Stimulated activated naive CD8-positive, alpha-beta T cell treated with anti-CD3 and anti-CD28 coated beads, Interleukin-15, Interleukin-2, amounts not matched to agents 100 ng/mL and 50 ng/mL, for 24 hours (primary cell): ENCODE measurements at regions not wholly inside any gene's neighbourhood (a gene's known extent, or its start where the extent isn't known, plus 50 kb on each side); places are given as distances from the start of the nearest gene placed in this dataset.

Experiments used
- H3K27ac Mint-ChIP-seq: one replicate; pipeline ENCODE4 v1.8.0; 2021; ENCODE audit warnings: mild to moderate bottlenecking, mixed read lengths
- H3K27me3 Mint-ChIP-seq: one replicate; pipeline ENCODE4 v1.8.0; 2021; ENCODE audit warnings: mixed read lengths
- H3K36me3 Mint-ChIP-seq: one replicate; pipeline ENCODE4 v1.8.0; 2021; ENCODE audit warnings: low read depth, mixed read lengths
- H3K4me1 Mint-ChIP-seq: one replicate; pipeline ENCODE4 v1.8.0; 2021; ENCODE audit warnings: low read depth, mixed read lengths
- H3K4me3 Mint-ChIP-seq: one replicate; pipeline ENCODE4 v1.8.0; 2021; ENCODE audit warnings: mild to moderate bottlenecking, mixed read lengths
- H3K9me3 Mint-ChIP-seq: one replicate; pipeline ENCODE4 v1.8.0; 2021; ENCODE audit warnings: mixed read lengths

- H3K36me3 Mint-ChIP-seq: no peaks in the 10 kb centered on the region
- H3K4me3 Mint-ChIP-seq: no peak overlapping the region
- no peaks in the 10 kb centered on the region for H3K4me1 Mint-ChIP-seq
- H3K27me3 Mint-ChIP-seq: peaks cover 3% of the 10 kb centered on the region
- no peaks in the 10 kb centered on the region for H3K9me3 Mint-ChIP-seq
- H3K27ac Mint-ChIP-seq: no peak overlapping the region
Observed at GRCh38 chr7:86943447-86943846, 116.0 kb downstream of the ELAPOR2 start.

GRCh38 chr7:86942995-86943394 lies 116.5 kb downstream of the ELAPOR2 start:
- H3K4me1 Mint-ChIP-seq: no peaks in the 10 kb centered on the region
- H3K36me3 Mint-ChIP-seq: no peaks in the 10 kb centered on the region
- no peak overlapping the region for H3K4me3 Mint-ChIP-seq
- no peaks in the 10 kb centered on the region for H3K9me3 Mint-ChIP-seq
- no peak overlapping the region for H3K27ac Mint-ChIP-seq
- peaks cover 3% of the 10 kb centered on the region for H3K27me3 Mint-ChIP-seq

DNA sequence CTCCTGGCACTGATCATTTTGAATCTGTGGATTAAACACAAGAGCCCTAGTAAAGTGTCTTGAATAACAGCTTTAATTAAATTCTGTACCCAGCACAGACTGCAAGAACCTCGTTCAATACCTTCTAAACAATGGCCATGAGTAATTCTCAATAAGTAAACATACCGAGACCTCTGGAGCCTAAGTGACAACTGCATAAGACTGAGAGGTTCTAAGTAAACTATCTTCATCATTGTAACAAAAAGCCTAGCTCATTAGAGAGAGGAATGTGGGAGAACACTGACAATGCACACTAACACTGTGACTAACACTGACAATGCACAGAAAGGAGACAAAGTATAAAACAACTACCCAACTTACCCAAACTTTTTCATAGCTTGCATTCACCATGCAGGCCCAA lies 117.4 kb downstream of the ELAPOR2 start:
- Mint-ChIP-seq H3K9me3 (no peaks in the 10 kb centered on the region), H3K4me3 (no peak overlapping the region), H3K4me1 (no peaks in the 10 kb centered on the region), H3K36me3 (no peaks in the 10 kb centered on the region), H3K27ac (no peak overlapping the region), H3K27me3 (peaks cover 3% of the 10 kb centered on the region)

DNA sequence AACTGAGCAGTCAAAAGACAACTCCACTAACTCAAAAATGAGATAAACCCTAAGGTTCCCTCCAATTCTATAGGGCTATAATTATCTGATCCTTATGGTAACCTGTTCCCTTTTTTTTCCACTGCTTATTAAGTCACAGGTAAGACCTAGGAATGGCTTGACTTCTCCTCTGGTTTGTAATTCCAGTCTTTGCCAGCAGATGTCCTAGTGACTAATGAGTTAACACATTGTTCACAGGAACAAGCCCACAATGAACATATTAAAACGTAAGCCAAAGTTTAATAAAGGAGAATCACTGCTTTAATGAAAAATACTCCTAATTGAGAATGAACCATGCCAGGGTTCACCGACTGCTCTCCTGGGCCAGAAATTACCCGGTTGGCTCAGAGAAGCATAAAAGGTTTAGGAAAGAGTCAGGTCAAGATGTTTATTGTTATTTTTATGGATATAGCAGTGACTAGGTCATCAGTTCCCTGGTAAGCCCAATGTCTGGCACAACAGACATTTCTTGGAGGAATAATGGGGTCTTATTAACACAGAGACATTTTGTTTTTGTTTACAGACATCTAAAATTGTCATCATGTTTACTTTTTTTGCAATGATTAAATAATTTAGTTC lies 120.1 kb downstream of the ELAPOR2 start:
- no peaks in the 10 kb centered on the region for H3K9me3 Mint-ChIP-seq
- H3K4me3 Mint-ChIP-seq: no peak overlapping the region
- H3K27ac Mint-ChIP-seq: no peak overlapping the region

DNA sequence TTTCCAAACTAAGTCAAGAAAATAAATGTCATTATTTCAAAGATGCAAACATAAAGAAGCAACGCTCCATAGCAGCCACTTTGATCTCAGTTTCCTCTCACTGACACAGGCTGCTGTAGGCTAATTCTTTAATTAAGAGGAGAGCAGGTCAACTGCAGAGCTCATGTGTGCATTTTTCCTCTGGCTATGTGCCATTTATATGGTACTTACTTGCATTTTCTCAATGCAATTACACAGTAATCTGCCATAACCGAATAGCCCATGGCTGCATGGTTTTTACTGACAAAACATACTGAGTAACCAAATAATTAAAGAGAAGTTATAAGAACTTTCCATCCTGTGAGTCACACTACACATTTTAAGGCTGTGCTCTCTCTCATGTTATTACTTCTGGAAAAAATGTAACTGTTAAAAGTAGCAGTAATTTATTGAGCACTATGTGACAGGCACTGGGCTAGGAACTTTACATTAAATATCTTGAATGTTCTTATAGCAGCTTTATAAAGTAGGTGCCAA lies 122.0 kb downstream of the ELAPOR2 start:
- H3K4me1 Mint-ChIP-seq: no peaks in the 10 kb centered on the region
- H3K27ac Mint-ChIP-seq: no peak overlapping the region
- H3K36me3 Mint-ChIP-seq: no peaks in the 10 kb centered on the region
- H3K4me3 Mint-ChIP-seq: no peak overlapping the region
- H3K9me3 Mint-ChIP-seq: no peaks in the 10 kb centered on the region
- H3K27me3 Mint-ChIP-seq: no peaks in the 10 kb centered on the region

More for the DNA sequence above, 120.1 kb downstream of the ELAPOR2 start:
- Mint-ChIP-seq H3K4me1 (no peaks in the 10 kb centered on the region), H3K27me3 (peaks cover 3% of the 10 kb centered on the region), H3K36me3 (no peaks in the 10 kb centered on the region)

DNA sequence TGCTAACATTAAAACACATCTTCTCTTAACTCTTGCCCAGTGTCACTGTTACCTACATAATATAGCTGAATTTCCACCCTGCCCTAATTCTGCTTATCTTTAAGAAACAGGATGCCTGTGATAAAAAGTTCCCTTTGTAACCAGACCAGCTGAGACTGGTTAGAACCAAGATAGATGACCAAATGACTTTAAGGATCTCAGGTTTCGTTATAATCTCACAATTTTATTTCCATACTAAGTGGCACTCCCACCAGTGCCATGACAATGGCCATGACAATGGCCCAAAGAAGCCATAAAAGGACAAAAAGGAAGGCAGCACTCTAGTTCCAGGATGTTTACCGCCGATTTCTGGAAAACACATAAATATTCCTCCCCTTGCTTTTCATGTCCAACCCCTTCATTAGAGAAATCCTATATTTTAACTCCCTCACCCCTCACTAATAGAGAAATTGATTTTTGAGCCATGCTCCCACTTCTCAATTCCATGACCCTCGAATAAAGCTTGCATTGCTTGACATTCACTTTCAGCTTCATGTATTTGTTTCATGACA lies 126.1 kb downstream of the ELAPOR2 start:
- Mint-ChIP-seq H3K4me1 (peaks cover 17% of the 10 kb centered on the region), H3K27ac (no peak overlapping the region), H3K36me3 (no peaks in the 10 kb centered on the region), H3K9me3 (no peaks in the 10 kb centered on the region), H3K27me3 (no peaks in the 10 kb centered on the region), H3K4me3 (no peak overlapping the region)

DNA sequence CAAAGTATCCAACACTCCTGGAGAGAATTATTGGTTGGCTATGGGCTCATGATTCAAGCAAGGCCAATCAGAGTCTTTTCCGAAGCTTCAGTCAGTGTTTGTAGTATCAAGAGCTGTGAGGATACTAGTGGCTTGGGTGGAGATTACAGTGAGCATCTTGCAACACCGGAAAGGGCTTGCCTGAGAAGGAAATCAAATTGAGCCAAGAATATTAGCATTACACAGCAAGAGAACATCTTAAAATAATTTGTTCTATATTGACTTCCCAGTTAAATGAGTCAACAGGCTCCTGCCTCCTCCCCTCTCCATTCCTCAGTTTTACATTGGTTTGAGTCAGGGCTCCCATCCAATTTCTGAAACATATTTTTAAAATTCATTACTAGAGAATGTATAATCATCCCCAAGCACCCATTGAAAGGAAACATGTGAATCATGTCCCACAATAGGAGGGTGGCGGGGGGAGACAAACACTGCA lies 127.4 kb downstream of the ELAPOR2 start:
- Mint-ChIP-seq H3K36me3 (no peaks in the 10 kb centered on the region), H3K27ac (no peak overlapping the region), H3K4me1 (peaks cover 17% of the 10 kb centered on the region), H3K27me3 (peaks cover 4% of the 10 kb centered on the region), H3K4me3 (no peak overlapping the region), H3K9me3 (no peaks in the 10 kb centered on the region)

DNA sequence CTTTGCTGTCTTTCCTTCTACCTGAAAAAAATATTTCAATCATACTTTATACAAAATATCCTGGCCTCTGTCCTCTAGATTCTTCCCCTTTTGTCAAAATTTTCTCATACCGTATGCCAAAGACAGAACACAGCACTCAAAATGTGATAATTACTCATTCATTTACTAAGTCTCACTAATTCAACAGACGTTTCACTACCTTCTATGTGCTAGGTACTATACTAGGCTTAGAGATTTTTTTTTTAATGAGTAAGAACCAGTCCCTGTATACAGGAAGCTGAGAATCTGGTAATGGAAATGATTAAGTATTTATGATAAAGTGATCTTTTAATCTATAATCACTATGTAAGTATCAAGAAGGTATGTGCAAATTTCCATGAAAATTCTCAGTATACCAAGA lies 128.0 kb downstream of the ELAPOR2 start:
- H3K9me3 Mint-ChIP-seq: no peaks in the 10 kb centered on the region
- H3K27ac Mint-ChIP-seq: peak overlapping the region; percentile 0
- peaks cover 17% of the 10 kb centered on the region for H3K4me1 Mint-ChIP-seq
- H3K36me3 Mint-ChIP-seq: no peaks in the 10 kb centered on the region
- H3K4me3 Mint-ChIP-seq: no peak overlapping the region
- peaks cover 4% of the 10 kb centered on the region for H3K27me3 Mint-ChIP-seq

DNA sequence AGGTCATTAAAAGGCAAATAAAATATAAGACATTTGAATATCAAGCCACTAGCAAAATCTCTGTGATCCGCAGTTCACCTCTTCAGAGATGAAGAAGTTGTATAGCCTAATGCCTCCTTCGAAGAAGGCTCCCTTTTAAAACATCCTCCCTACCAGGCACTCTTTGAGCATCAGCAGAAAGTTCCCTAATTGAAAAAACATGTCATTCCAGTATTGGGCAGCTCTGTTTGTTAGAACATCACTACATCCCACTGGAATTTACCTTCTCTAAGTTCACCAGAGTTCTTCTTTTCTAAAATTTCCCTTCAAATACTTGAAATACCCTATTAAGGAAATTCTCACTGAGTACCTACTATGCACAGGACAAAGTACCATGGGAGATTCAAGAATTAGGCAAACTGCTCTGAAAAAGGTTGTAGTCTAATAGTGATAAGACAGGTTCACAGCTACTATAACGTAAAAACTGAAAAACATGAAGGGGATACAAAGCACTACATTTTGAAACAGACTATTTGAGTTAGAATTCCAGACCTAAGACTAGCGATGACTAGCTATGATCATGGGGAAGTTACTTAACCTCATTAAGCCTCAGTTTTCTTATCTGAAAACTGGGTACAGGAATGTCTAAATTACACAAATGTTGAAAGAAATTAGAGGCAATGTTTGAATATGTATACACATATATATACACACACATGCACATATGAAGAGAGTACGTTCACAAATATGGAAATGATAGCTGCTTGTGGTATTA lies 128.7 kb downstream of the ELAPOR2 start:
- H3K4me1 Mint-ChIP-seq: peaks cover 17% of the 10 kb centered on the region
- H3K4me3 Mint-ChIP-seq: no peak overlapping the region
- H3K27me3 Mint-ChIP-seq: peaks cover 4% of the 10 kb centered on the region
- H3K27ac Mint-ChIP-seq: peak overlapping the region; percentile 0
- no peaks in the 10 kb centered on the region for H3K9me3 Mint-ChIP-seq
- H3K36me3 Mint-ChIP-seq: no peaks in the 10 kb centered on the region

DNA sequence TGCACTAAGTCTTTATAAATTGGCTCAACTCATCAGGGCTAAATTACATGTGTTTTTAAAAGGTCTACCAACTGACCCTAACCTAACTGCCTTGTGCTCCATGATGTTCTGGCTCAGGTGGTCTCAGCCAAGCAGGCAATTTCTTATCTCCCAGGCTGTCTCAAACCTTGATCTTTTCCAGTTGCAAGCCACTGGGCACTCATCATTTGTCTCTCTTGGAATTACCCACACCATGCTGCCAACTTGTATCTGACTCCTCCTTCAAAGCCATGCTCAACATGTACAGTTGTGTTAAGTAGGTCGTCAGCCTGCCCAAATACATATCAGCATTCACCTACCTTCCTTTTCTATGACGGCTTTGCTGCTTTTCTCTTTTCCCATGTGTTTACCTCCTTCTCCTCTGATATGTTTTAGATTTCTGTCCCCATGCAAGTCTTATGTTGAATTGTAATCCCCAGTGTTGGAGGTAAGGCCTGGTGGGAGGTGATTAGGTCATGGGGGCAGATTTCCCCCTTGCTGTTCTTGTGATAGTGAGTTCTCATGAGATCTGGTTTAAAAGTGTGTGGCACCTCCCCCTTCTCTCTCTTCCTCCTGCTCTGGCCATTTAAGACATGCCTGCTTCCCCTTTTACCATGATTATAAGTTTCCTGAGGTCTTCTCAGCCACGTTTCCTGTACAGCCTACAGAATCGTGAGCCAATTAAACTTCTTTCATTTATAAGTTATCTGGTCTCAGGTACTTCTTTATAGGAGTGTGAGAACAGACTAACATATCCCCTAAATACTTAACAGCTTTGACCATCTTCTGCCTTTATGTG lies 130.0 kb downstream of the ELAPOR2 start:
- Mint-ChIP-seq H3K27ac (no peak overlapping the region), H3K27me3 (peaks cover 4% of the 10 kb centered on the region), H3K9me3 (no peaks in the 10 kb centered on the region), H3K4me1 (peaks cover 17% of the 10 kb centered on the region), H3K36me3 (no peaks in the 10 kb centered on the region), H3K4me3 (no peak overlapping the region)

- Mint-ChIP-seq H3K4me1 (peaks cover 17% of the 10 kb centered on the region), H3K27me3 (peaks cover 7% of the 10 kb centered on the region), H3K36me3 (no peaks in the 10 kb centered on the region), H3K27ac (no peak overlapping the region), H3K9me3 (no peaks in the 10 kb centered on the region), H3K4me3 (no peak overlapping the region)
Observed at GRCh38 chr7:86928308-86928707, 131.1 kb downstream of the ELAPOR2 start.

DNA sequence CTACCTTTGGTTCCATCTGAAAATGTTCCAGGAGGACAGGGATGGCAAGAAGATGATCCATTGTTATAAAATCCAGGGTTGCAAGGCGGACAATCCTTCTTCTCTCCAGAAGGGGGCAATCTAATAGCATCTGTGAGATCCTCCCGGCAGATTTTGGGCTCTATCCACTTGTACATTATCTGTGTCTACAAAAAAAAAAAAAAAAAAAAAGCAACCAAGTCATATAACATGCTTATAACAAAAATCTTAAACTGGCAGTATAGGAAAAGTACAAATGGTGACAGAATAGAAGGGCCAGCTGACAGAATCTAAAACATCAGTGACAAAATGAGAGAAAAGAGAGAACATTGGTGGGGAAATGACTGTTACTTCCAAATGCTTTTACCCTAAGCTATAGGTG lies 132.7 kb downstream of the ELAPOR2 start:
- H3K9me3 Mint-ChIP-seq: no peaks in the 10 kb centered on the region
- H3K36me3 Mint-ChIP-seq: no peaks in the 10 kb centered on the region
- H3K4me1 Mint-ChIP-seq: peaks cover 11% of the 10 kb centered on the region
- peaks cover 7% of the 10 kb centered on the region for H3K27me3 Mint-ChIP-seq
- H3K27ac Mint-ChIP-seq: no peak overlapping the region
- H3K4me3 Mint-ChIP-seq: no peak overlapping the region

DNA sequence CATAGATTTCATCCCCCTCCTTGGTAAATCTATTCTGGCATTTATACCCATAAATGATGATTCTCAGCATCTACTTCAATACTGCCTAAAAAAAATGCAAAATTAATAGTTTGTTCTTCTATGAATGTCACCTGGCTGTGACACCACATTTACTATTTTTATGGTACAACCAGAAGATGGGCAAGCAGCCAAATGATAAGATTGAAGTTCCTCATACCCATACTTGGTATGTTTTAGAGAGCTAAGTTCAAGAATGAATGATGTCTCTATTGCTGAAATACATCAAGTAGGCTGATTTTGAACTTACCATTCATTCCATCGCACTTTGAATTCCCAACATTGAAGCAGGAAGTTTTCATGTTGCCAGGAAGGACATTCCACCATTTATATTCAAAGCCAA lies 134.2 kb downstream of the ELAPOR2 start:
- Mint-ChIP-seq H3K36me3 (no peaks in the 10 kb centered on the region), H3K9me3 (no peaks in the 10 kb centered on the region), H3K4me3 (no peak overlapping the region), H3K27ac (no peak overlapping the region), H3K27me3 (peaks cover 11% of the 10 kb centered on the region), H3K4me1 (peaks cover 7% of the 10 kb centered on the region)

- Mint-ChIP-seq H3K27me3 (peaks cover 11% of the 10 kb centered on the region), H3K4me1 (no peaks in the 10 kb centered on the region), H3K27ac (no peak overlapping the region), H3K9me3 (no peaks in the 10 kb centered on the region), H3K4me3 (no peak overlapping the region), H3K36me3 (no peaks in the 10 kb centered on the region)
Observed at GRCh38 chr7:86923527-86923926, 135.9 kb downstream of the ELAPOR2 start.

- Mint-ChIP-seq H3K27ac (no peak overlapping the region), H3K4me1 (peaks cover 7% of the 10 kb centered on the region), H3K4me3 (no peak overlapping the region), H3K36me3 (no peaks in the 10 kb centered on the region), H3K27me3 (peaks cover 6% of the 10 kb centered on the region), H3K9me3 (no peaks in the 10 kb centered on the region)
Observed at GRCh38 chr7:86920154-86920553, 139.3 kb downstream of the ELAPOR2 start.
